Activated naive CD4-positive, alpha-beta T cell (primary cell): ENCODE measurements at regions not wholly inside any gene's neighbourhood (a gene's known extent, or its start where the extent isn't known, plus 50 kb on each side); places are given as distances from the start of the nearest gene placed in this dataset.

Experiments used
- DNase-seq, 4 experiments: peaks; one replicate each; lab custom pipeline; 2025; lab: John Stamatoyannopoulos, UW

- DNase-seq = no peak
Measured at GRCh38 chr9:110143485-110143884, 64.5 kb downstream of the C9orf152 start.

DNA sequence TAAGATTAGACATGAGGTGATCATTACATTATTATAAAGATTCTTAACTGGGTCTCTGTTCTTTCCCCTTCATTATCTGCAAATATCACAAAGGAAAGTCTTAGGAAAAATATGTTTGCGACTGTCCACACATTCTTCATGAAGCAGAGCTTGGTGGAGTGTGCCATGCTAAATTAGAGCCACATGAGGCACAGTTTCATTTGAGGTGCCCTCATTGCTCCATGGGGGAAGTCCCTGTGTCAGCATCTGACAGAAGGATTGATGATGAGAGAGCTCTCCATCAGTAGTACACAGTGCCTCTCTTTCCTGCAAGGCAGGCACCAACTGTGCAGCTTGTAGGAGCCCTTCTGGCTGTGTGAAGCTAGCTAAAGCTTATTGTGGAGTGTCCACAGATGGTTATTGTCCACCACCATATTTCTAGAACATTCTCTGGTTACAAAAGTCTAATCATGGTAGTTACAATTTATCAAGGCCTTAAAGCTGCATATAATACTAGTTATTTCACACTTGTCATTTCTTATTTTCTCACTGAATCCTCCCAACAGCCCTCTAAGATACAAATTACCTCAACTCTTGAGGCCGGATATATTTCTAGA, 63.9 kb downstream of the C9orf152 start:
- DNase-seq = no peak

DNA sequence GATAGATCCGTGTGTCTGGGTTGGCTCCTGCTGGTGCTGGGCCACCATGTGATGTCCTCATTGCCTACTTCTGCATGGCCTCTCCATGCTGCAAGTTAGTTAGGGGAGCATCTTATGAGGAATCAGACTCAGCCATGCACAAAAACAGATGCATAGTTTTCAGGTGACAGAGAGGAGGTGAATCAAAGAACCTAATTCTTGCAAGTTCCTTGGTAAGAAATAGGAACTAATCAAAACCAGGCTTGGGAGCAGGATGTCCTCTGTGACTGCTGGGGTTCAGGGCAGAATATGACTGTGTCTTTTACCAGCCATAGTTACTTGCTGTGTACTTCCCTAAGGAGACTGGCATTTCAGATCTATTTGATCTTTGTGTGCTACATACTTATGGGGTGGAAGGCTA, 61.6 kb downstream of the C9orf152 start:
- no peak for DNase-seq

DNA sequence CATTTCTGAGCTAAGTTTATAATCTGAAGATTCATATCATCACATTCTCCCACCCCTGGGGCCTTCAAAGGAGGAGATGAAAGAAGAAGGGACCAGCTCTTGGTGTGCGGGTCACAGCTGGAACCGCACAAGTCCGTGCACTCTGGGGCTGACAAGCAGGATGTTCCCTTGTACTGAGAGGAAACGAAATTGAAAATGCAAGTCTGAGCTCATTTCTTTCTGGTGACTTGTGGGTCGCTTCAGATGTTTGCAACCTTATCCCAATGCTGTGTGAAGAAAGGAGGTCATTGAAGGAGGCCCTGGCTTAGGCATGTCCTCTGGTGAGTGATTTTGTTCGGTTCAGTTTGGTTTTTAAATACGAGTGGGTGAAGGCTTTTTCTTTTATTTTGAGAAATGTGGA, 59.6 kb downstream of the C9orf152 start:
- peak in 1 of 4 experiments; percentile 14 for DNase-seq

DNA sequence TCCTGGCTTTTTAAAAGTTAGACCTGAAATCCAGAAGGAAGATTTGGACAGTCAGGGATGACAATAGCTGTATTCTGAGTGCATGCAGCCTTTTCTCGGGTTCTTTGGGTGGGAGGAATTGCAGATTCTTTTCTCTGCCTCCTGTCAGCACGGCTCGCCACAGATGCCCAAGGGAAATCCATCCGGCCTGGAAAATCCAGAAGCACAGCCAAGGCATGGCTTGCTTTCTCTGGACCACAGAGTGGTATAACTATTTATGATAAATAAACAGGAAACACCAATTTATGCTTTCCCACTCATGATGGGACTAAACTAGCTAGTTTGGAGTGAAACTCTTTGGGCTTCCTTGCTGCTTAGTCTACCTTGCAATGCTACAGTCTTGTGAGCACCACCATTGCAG, 59.1 kb downstream of the C9orf152 start:
- no peak for DNase-seq
